K562 (cell line): ENCODE measurements at regions not wholly inside any gene's neighbourhood (a gene's known extent, or its start where the extent isn't known, plus 50 kb on each side); places are given as distances from the start of the nearest gene placed in this dataset.

ENCODE experiments used
- BRCA1 ChIP-seq, 2 experiments: fragments of 450-650 bp in 1 of 2; sonication (generic) in 1 of 2; formaldehyde crosslinking in 1 of 2; IDR thresholded peaks; 2 replicates each; pipeline versions ENCODE4 v1.5.0 to v1.6.1; 2017 to 2020; ENCODE audit warnings: mild to moderate bottlenecking in 1 of 2, missing genetic modification reagents in 1 of 2
- NCOA1 ChIP-seq: fragments of 450-650 bp; IDR thresholded peaks from 2 replicates; pipeline ENCODE4 v1.6.1; 2016; ENCODE audit warnings: low read depth
- SIX5 ChIP-seq, 2 experiments: IDR thresholded peaks; 2 replicates each; pipeline ENCODE4 v1.6.1; 2011; ENCODE audit warnings: low read length in 2 of 2, borderline replicate concordance in 1 of 2, low read depth in 1 of 2, mild to moderate bottlenecking in 1 of 2, moderate library complexity in 1 of 2; ENCODE audit not compliant: insufficient read depth in 1 of 2

- TF ChIP-seq BRCA1 (IDR thresholded peaks at IDR 0.05) (no peak), BRCA1 (CRISPR knock-in tag; IDR thresholded peaks at IDR 0.05) (no peak), NCOA1 (no peak), SIX5 (IDR thresholded peaks at IDR 0.05; ENCODE audit: borderline replicate concordance in 1 of 2, insufficient read depth in 1 of 2, low read depth in 1 of 2, low read length in 2 of 2) (no peak)
Observed at GRCh38 chr15:69940441-69941300, 157.0 kb downstream of the TLE3 start.
